ENCODE measurements at regions not wholly inside any gene's neighbourhood (a gene's known extent, or its start where the extent isn't known, plus 50 kb on each side); places are given as distances from the start of the nearest gene placed in this dataset.

- Histone ChIP-seq H3K36me3 (ENCODE audit: control insufficient read depth in 1 of 2, insufficient read depth in 2 of 2, low read length in 2 of 2) (no peaks in the 10 kb centered on the region), H2AFZ (ENCODE audit: insufficient read depth, low read length, poor library complexity) (no peak overlapping the region), H4K12ac (ENCODE audit: low read depth, low read length) (no peak overlapping the region), H3K27ac (ENCODE audit: low read depth, low read length) (no peak overlapping the region), H3K4me3 (ENCODE audit: low read depth, low read length) (no peak overlapping the region), H2AK5ac (ENCODE audit: low read length) (no peak overlapping the region), H3K4ac (ENCODE audit: low read depth, low read length) (no peak overlapping the region), H4K8ac (ENCODE audit: low read depth, low read length) (no peak overlapping the region), H3K9me3 (ENCODE audit: insufficient read depth, low read depth, low read length) (no peaks in the 10 kb centered on the region), H3K27me3 (ENCODE audit: insufficient read depth, low read length) (no peaks in the 10 kb centered on the region), H4K91ac (ENCODE audit: low read depth, low read length) (no peak overlapping the region), H3K79me2 (ENCODE audit: control insufficient read depth, insufficient read depth, low read length, poor library complexity) (no peaks in the 10 kb centered on the region), H3K4me2 (ENCODE audit: low read length) (no peak overlapping the region), H3K9ac (ENCODE audit: low read length) (no peak overlapping the region), H2BK5ac (ENCODE audit: low read depth, low read length, poor library complexity) (no peak overlapping the region), H2BK12ac (ENCODE audit: low read length) (no peak overlapping the region), H3K14ac (ENCODE audit: low read length) (no peak overlapping the region), H3K4me1 (ENCODE audit: control insufficient read depth in 1 of 2, insufficient read depth in 2 of 2, low read length in 2 of 2) (no peaks in the 10 kb centered on the region), H3K18ac (ENCODE audit: low read length) (no peak overlapping the region), H3K79me1 (ENCODE audit: low read length) (no peaks in the 10 kb centered on the region), H2BK120ac (ENCODE audit: insufficient read depth, low read length, poor library complexity) (no peak overlapping the region), H3K23ac (ENCODE audit: low read length) (no peak overlapping the region)
- DNase-seq: no peak
Observed at GRCh38 chr4:96189761-96190160, 349.9 kb downstream of the PDHA2 start.

GRCh38 chr4:96193061-96193460 lies 353.2 kb downstream of the PDHA2 start:
- no CpG with 5 or more reads among the region's 1 CpG for WGBS (ENCODE audit: extremely low coverage, insufficient coverage, insufficient read length)
- Histone ChIP-seq H3K4me1 (ENCODE audit: control insufficient read depth in 1 of 2, insufficient read depth in 2 of 2, low read length in 2 of 2) (no peaks in the 10 kb centered on the region), H3K9me3 (ENCODE audit: insufficient read depth, low read depth, low read length) (no peaks in the 10 kb centered on the region), H2AK5ac (ENCODE audit: low read length) (no peak overlapping the region), H3K79me1 (ENCODE audit: low read length) (no peaks in the 10 kb centered on the region), H3K4me3 (ENCODE audit: low read depth, low read length) (no peak overlapping the region), H3K27ac (ENCODE audit: low read depth, low read length) (no peak overlapping the region), H2BK12ac (ENCODE audit: low read length) (no peak overlapping the region), H2BK5ac (ENCODE audit: low read depth, low read length, poor library complexity) (no peak overlapping the region), H3K27me3 (ENCODE audit: insufficient read depth, low read length) (no peaks in the 10 kb centered on the region), H3K14ac (ENCODE audit: low read length) (no peak overlapping the region), H2BK120ac (ENCODE audit: insufficient read depth, low read length, poor library complexity) (no peak overlapping the region), H3K4me2 (ENCODE audit: low read length) (no peak overlapping the region), H3K23ac (ENCODE audit: low read length) (no peak overlapping the region), H4K91ac (ENCODE audit: low read depth, low read length) (no peak overlapping the region), H4K12ac (ENCODE audit: low read depth, low read length) (no peak overlapping the region), H3K36me3 (ENCODE audit: control insufficient read depth in 1 of 2, insufficient read depth in 2 of 2, low read length in 2 of 2) (no peaks in the 10 kb centered on the region), H3K18ac (ENCODE audit: low read length) (no peak overlapping the region), H3K9ac (ENCODE audit: low read length) (no peak overlapping the region), H3K4ac (ENCODE audit: low read depth, low read length) (no peak overlapping the region), H4K8ac (ENCODE audit: low read depth, low read length) (no peak overlapping the region), H2AFZ (ENCODE audit: insufficient read depth, low read length, poor library complexity) (no peak overlapping the region), H3K79me2 (ENCODE audit: control insufficient read depth, insufficient read depth, low read length, poor library complexity) (no peaks in the 10 kb centered on the region)
- DNase-seq: no peak

- Histone ChIP-seq H3K4me1 (ENCODE audit: control insufficient read depth in 1 of 2, insufficient read depth in 2 of 2, low read length in 2 of 2) (no peaks in the 10 kb centered on the region), H3K79me1 (ENCODE audit: low read length) (no peaks in the 10 kb centered on the region), H3K4ac (ENCODE audit: low read depth, low read length) (no peak overlapping the region), H3K36me3 (ENCODE audit: control insufficient read depth in 1 of 2, insufficient read depth in 2 of 2, low read length in 2 of 2) (no peaks in the 10 kb centered on the region), H3K23ac (ENCODE audit: low read length) (no peak overlapping the region), H4K12ac (ENCODE audit: low read depth, low read length) (no peak overlapping the region), H4K91ac (ENCODE audit: low read depth, low read length) (no peak overlapping the region), H3K27me3 (ENCODE audit: insufficient read depth, low read length) (no peaks in the 10 kb centered on the region), H3K9ac (ENCODE audit: low read length) (no peak overlapping the region), H3K4me3 (ENCODE audit: low read depth, low read length) (no peak overlapping the region), H2BK5ac (ENCODE audit: low read depth, low read length, poor library complexity) (no peak overlapping the region), H4K8ac (ENCODE audit: low read depth, low read length) (no peak overlapping the region), H2AFZ (ENCODE audit: insufficient read depth, low read length, poor library complexity) (no peak overlapping the region), H3K27ac (ENCODE audit: low read depth, low read length) (no peak overlapping the region), H2BK120ac (ENCODE audit: insufficient read depth, low read length, poor library complexity) (no peak overlapping the region), H2AK5ac (ENCODE audit: low read length) (no peak overlapping the region), H3K14ac (ENCODE audit: low read length) (no peak overlapping the region), H3K18ac (ENCODE audit: low read length) (no peak overlapping the region), H2BK12ac (ENCODE audit: low read length) (no peak overlapping the region), H3K9me3 (ENCODE audit: insufficient read depth, low read depth, low read length) (no peaks in the 10 kb centered on the region), H3K4me2 (ENCODE audit: low read length) (no peak overlapping the region), H3K79me2 (ENCODE audit: control insufficient read depth, insufficient read depth, low read length, poor library complexity) (no peaks in the 10 kb centered on the region)
- no CpG with 5 or more reads among the region's 1 CpG for WGBS (ENCODE audit: extremely low coverage, insufficient coverage, insufficient read length)
- DNase-seq: no peak
Observed at GRCh38 chr4:96194993-96195392, 355.1 kb downstream of the PDHA2 start.

GRCh38 chr4:96205143-96205936 lies 365.4 kb downstream of the PDHA2 start:
- no peak overlapping the region for H3K4me3 ChIP-seq (ENCODE audit: low read depth, low read length)
- H3K23ac ChIP-seq (ENCODE audit: low read length): no peak overlapping the region
- H3K18ac ChIP-seq (ENCODE audit: low read length): no peak overlapping the region
- H4K91ac ChIP-seq (ENCODE audit: low read depth, low read length): no peak overlapping the region
- H3K79me2 ChIP-seq (ENCODE audit: control insufficient read depth, insufficient read depth, low read length, poor library complexity): no peaks in the 10 kb centered on the region
- H2BK12ac ChIP-seq (ENCODE audit: low read length): no peak overlapping the region
- H3K79me1 ChIP-seq (ENCODE audit: low read length): no peaks in the 10 kb centered on the region
- H3K27ac ChIP-seq (ENCODE audit: low read depth, low read length): no peak overlapping the region
- no peaks in the 10 kb centered on the region for H3K36me3 ChIP-seq (ENCODE audit: control insufficient read depth in 1 of 2, insufficient read depth in 2 of 2, low read length in 2 of 2)
- H3K14ac ChIP-seq (ENCODE audit: low read length): no peak overlapping the region
- no peak for DNase-seq
- H4K8ac ChIP-seq (ENCODE audit: low read depth, low read length): no peak overlapping the region
- no peak overlapping the region for H3K4ac ChIP-seq (ENCODE audit: low read depth, low read length)
- no peaks in the 10 kb centered on the region for H3K4me1 ChIP-seq (ENCODE audit: control insufficient read depth in 1 of 2, insufficient read depth in 2 of 2, low read length in 2 of 2)
- H2AFZ ChIP-seq (ENCODE audit: insufficient read depth, low read length, poor library complexity): no peak overlapping the region
- H2BK5ac ChIP-seq (ENCODE audit: low read depth, low read length, poor library complexity): no peak overlapping the region
- H2AK5ac ChIP-seq (ENCODE audit: low read length): no peak overlapping the region
- no peak overlapping the region for H3K9ac ChIP-seq (ENCODE audit: low read length)
- H3K9me3 ChIP-seq (ENCODE audit: insufficient read depth, low read depth, low read length): no peaks in the 10 kb centered on the region
- no CpG with 5 or more reads among the region's 5 CpGs for WGBS (ENCODE audit: extremely low coverage, insufficient coverage, insufficient read length)
- no peak overlapping the region for H3K4me2 ChIP-seq (ENCODE audit: low read length)
- H2BK120ac ChIP-seq (ENCODE audit: insufficient read depth, low read length, poor library complexity): no peak overlapping the region
- no peaks in the 10 kb centered on the region for H3K27me3 ChIP-seq (ENCODE audit: insufficient read depth, low read length)
- H4K12ac ChIP-seq (ENCODE audit: low read depth, low read length): no peak overlapping the region

Data from trophoblast cell (in vitro differentiated cells and primary cell).